ENCODE measurements at regions not wholly inside any gene's neighbourhood (a gene's known extent, or its start where the extent isn't known, plus 50 kb on each side); places are given as distances from the start of the nearest gene placed in this dataset.

DNA sequence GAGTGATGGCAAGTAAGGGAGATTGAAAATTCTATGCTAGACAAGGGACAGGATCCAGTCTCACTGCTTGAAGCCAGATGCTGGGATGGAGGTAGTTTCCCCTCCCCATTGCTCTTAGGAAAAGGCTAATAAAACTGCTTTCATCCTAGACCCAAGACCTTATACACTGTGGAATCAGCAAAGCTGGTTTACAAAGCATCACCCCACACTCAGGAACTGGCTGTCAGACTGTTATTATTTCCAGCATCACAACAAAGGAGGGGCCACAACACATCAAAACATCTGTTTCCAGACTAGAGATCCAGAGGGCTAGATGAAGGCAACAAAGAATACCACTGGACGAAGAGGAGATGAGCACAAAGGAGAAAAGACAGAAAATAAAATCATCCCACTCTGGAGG is 364.6 kb upstream of the PTGER4 start:
- TF ChIP-seq, protein P1, sequence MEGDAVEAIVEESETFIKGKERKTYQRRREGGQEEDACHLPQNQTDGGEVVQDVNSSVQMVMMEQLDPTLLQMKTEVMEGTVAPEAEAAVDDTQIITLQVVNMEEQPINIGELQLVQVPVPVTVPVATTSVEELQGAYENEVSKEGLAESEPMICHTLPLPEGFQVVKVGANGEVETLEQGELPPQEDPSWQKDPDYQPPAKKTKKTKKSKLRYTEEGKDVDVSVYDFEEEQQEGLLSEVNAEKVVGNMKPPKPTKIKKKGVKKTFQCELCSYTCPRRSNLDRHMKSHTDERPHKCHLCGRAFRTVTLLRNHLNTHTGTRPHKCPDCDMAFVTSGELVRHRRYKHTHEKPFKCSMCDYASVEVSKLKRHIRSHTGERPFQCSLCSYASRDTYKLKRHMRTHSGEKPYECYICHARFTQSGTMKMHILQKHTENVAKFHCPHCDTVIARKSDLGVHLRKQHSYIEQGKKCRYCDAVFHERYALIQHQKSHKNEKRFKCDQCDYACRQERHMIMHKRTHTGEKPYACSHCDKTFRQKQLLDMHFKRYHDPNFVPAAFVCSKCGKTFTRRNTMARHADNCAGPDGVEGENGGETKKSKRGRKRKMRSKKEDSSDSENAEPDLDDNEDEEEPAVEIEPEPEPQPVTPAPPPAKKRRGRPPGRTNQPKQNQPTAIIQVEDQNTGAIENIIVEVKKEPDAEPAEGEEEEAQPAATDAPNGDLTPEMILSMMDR (IDR thresholded peaks at IDR 0.05) = no peak
- TF ChIP-seq POLR2AphosphoS5 (IDR thresholded peaks at IDR 0.05) = no peak
